Small intestine (tissue), 7 donors: ENCODE measurements at regions not wholly inside any gene's neighbourhood (a gene's known extent, or its start where the extent isn't known, plus 50 kb on each side); places are given as distances from the start of the nearest gene placed in this dataset.
"Not testable (repeated sequence)": the region's sequence is repeated elsewhere in the genome, so short reads cannot be mapped to it uniquely, and the experiment has no call there.

Experiments
- DNase-seq, 2 donors: peaks; one replicate each; pipeline versions ENCODE4 v3.0.0 to v3.0.0-alpha.2; 2013
- FAIRE-seq: peaks from 2 replicates; lab custom pipeline; 2012; peaks lifted over from hg19 to GRCh38; lab: Jason Lieb, UNC
- H3K27ac ChIP-seq, 3 donors: one replicate each; pipeline ENCODE4 v1.5.1; 2013; ENCODE audit warnings: low read length in 2 of 3, mild to moderate bottlenecking in 2 of 3, control low read depth in 1 of 3, inconsistent platforms in 1 of 3, low read depth in 1 of 3, moderate library complexity in 1 of 3
- H3K27me3 ChIP-seq, 3 donors: one replicate each; pipeline ENCODE4 v1.6.1; 2013; ENCODE audit warnings: low read length in 3 of 3, inconsistent platforms in 1 of 3; ENCODE audit not compliant: control insufficient read depth in 3 of 3, insufficient read depth in 3 of 3
- H3K36me3 ChIP-seq, 3 donors: one replicate each; pipeline ENCODE4 v1.6.1; 2013; ENCODE audit warnings: low read length in 3 of 3, inconsistent platforms in 1 of 3, low read depth in 1 of 3, mild to moderate bottlenecking in 1 of 3, moderate library complexity in 1 of 3; ENCODE audit not compliant: control insufficient read depth in 3 of 3, insufficient read depth in 2 of 3
- H3K4me1 ChIP-seq, 3 donors: one replicate each; pipeline ENCODE4 v1.6.1; 2013; ENCODE audit warnings: low read length in 2 of 3, inconsistent platforms in 1 of 3, low read depth in 1 of 3, mild to moderate bottlenecking in 1 of 3, moderate library complexity in 1 of 3; ENCODE audit not compliant: control insufficient read depth in 3 of 3, insufficient read depth in 2 of 3
- H3K4me3 ChIP-seq, 3 donors: one replicate each; pipeline ENCODE4 v1.5.1; 2013; ENCODE audit warnings: low read length in 3 of 3, control low read depth in 1 of 3, inconsistent platforms in 1 of 3, low read depth in 1 of 3, mild to moderate bottlenecking in 1 of 3, moderate library complexity in 1 of 3
- H3K9me3 ChIP-seq, 2 donors: one replicate each; pipeline ENCODE4 v1.6.1; 2013; ENCODE audit warnings: low read depth in 1 of 2, low read length in 1 of 2; ENCODE audit not compliant: control insufficient read depth in 2 of 2, insufficient read depth in 1 of 2
- WGBS, 3 donors: extraction: QIAGEN DNeasy Blood & Tissue Kit; methylation state at CpG; one replicate each; pipeline ENCODE4 v1.1.7; 2013; 5-methylcytosine and 5-hydroxymethylcytosine counted together
- donor health status: healthy with polysubstance abuse.
- donor health status: control.
- donor health status: control.
- donor health status: Bipolar disorder and iron deficiency.
- donor health status: healthy.

DNA sequence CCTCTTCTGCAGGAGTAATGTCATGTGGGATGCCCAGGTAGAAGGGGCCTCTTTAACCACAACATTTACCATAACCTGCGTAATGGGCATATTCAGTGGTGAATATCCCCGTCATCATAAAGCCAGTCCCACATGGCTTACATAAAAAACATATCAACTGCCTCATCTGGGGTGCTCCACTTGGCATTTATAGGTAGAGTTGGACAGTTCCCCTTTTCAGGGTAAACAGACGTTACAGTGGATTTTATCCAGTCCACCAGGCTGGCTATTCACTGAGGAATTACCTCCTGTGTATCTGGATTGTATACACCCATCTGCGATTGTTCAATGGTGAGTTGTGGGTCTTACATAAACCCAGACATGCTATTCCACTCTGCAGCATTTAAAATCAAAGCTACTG is 70.7 kb upstream of the ANKRD17 start:
- no peaks in the 10 kb centered on the region for H3K27me3 ChIP-seq
- no peak for FAIRE-seq
- H3K4me1 ChIP-seq, result no peaks in the 10 kb centered on the region
- DNase-seq, result no peak
- H3K27ac ChIP-seq, result no peak overlapping the region
- H3K9me3 ChIP-seq, result peaks cover 0 to 7% of the 10 kb centered on the region in 2 donors
- H3K4me3 ChIP-seq, result no peak overlapping the region
- 80 to 87% (median 85%) methylated on average over 4 of the region's 4 CpGs for WGBS, 3 donors
- H3K36me3 ChIP-seq, result no peaks in the 10 kb centered on the region

DNA sequence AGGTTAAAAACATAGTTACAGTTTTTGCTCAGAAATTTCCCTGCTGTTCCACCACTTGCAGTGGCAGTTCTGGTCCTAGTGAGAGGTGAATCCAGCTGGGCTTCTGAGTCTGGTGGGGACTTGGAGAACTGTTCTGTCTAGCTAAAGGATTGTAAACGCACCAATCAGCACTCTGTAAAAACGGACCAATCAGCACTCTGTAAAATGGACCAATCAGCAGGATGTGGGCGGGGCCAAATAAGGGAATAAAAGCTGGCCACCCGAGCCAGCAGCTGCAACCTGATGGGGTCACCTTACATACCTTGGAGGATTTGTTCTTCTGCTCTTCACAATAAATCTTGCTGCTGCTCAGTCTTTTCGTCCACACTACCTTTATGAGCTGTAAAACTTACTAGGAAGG is 67.2 kb upstream of the ANKRD17 start:
- not testable (repeated sequence) for DNase-seq, FAIRE-seq, H3K4me1 ChIP-seq, H3K36me3 ChIP-seq, H3K4me3 ChIP-seq, H3K27ac ChIP-seq, H3K27me3 ChIP-seq
- peaks cover 0 to 10% of the 10 kb centered on the region in 2 donors for H3K9me3 ChIP-seq
- WGBS, 3 donors, result 75 to 85% (median 82%) methylated on average over 5 of the region's 5 CpGs

DNA sequence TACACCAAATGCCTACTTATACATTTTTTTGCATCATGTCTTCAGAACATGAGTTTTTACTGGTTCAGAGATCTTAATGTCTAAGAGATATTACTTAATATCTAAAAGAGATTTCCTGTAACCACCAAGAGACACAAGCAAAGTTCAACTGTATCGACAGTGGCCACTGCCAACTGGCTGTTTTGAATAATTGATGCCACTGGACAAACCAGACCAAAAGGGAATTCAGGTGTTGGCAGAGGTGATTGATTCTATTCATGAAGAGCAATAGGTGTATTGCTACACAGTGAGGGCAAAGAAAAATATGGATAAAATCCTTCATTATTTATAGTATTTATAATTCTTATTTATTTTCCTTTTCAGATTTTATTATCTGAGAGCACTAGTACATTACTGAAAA is 58.5 kb upstream of the ANKRD17 start:
- no peak overlapping the region for H3K4me3 ChIP-seq
- no peaks in the 10 kb centered on the region for H3K4me1 ChIP-seq
- no peak for FAIRE-seq
- H3K36me3 ChIP-seq, result no peaks in the 10 kb centered on the region
- DNase-seq, result no peak
- no peak overlapping the region for H3K27ac ChIP-seq
- peaks cover 0 to 12% of the 10 kb centered on the region in 2 donors for H3K9me3 ChIP-seq
- no peaks in the 10 kb centered on the region for H3K27me3 ChIP-seq
- 88 to 91% (median 90%) methylated on average over 1 of the region's 1 CpG for WGBS, 3 donors

DNA sequence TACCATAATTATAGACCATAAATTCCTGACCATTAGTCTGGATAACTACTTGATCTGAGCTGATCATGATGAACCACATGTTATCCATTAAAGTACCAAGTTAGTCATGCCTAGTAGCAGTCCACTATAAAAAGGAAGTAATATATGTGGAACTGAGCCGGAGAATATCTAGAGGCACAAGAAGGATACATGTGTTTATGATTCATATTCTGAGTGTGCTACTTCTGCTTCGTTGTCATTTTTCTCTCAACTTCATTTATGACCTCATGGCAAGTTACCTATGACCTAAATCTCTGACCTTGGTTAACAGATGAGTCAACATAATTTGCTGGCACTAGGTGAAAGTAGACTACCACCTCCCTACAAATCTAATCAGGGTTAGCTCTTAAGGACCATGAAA is 56.5 kb upstream of the ANKRD17 start:
- H3K4me1 ChIP-seq, result no peaks in the 10 kb centered on the region
- H3K36me3 ChIP-seq, result no peaks in the 10 kb centered on the region
- FAIRE-seq (no peak), DNase-seq (peak; percentile 25 to 69)
- no peak overlapping the region for H3K4me3 ChIP-seq
- 25 to 60% (median 34%) methylated on average over 2 of the region's 2 CpGs for WGBS, 3 donors
- peaks cover 0 to 9% of the 10 kb centered on the region in 2 donors for H3K9me3 ChIP-seq
- H3K27ac ChIP-seq, result no peak overlapping the region
- H3K27me3 ChIP-seq, result no peaks in the 10 kb centered on the region

DNA sequence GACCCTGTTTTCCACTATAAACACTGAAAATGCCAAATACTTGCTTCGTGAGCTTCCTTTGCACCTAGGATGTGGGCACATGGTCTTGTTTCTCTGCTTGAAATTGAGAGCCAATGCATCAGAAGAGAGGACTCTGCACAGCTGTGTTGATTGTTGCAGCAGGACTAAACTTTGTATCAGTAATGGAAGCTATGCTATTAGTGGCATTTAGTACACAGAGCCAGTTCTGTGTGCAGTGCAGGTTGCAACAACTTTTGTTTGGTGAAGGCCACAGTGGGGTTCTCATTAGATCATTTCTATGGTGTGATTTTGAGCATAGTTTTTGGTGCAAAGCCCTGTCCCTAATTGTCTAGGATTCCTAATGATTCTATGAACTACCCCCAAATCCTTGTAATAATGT is 54.4 kb upstream of the ANKRD17 start:
- no peak overlapping the region for H3K27ac ChIP-seq
- no peak for FAIRE-seq
- H3K36me3 ChIP-seq, result no peaks in the 10 kb centered on the region
- no peak overlapping the region for H3K4me3 ChIP-seq
- H3K9me3 ChIP-seq, result peaks cover 0 to 4% of the 10 kb centered on the region in 2 donors
- 72 to 95% (median 80%) methylated on average over 1 of the region's 1 CpG for WGBS, 3 donors
- H3K4me1 ChIP-seq, result no peaks in the 10 kb centered on the region
- DNase-seq, result no peak
- no peaks in the 10 kb centered on the region for H3K27me3 ChIP-seq

DNA sequence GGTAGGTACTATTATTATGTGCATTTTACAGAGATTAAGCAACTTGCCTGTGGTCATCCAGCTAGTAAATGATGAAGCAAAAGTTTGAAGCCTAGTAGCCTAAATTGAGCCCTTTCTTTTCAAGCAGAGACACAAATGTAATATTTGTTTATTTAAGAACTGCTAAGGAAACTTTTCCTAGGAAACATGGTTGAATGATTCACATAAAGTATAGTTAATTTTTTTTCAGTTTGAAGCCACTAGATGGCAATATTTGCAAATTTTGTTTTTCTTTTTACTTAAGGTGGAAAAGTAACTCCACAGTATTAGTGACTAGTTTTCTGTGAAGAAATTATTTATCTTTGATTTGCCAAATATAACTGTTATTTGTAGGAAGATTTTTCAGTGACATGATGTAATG is 52.8 kb upstream of the ANKRD17 start:
- H3K4me3 ChIP-seq, result no peak overlapping the region
- H3K27ac ChIP-seq, result no peak overlapping the region
- DNase-seq (peak; percentile 27 to 37), FAIRE-seq (peak; percentile 93)
- H3K27me3 ChIP-seq, result no peaks in the 10 kb centered on the region
- H3K36me3 ChIP-seq, result no peaks in the 10 kb centered on the region
- H3K9me3 ChIP-seq, result peaks cover 0 to 4% of the 10 kb centered on the region in 2 donors
- no peaks in the 10 kb centered on the region for H3K4me1 ChIP-seq

DNA sequence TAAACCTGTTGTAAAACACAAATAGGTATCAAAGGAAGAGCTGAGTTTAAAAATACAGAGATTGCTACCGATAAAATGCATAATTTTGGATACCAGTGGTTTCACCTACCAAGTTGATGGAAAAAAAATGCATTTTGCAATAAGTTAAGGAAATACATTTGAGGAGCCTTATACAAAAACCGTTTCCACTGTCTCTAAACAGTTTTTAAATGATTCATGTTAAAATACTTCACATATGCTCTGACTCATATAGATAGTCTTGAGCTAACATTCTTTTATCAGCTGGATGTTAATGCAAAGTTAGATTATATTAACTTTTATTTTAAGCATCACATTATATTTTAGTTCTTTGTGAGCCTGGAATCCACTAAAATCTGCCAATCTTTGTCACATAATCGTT is 50.6 kb upstream of the ANKRD17 start:
- Histone ChIP-seq H3K4me1 (no peaks in the 10 kb centered on the region), H3K4me3 (no peak overlapping the region), H3K27ac (no peak overlapping the region), H3K9me3 (peaks cover 0 to 4% of the 10 kb centered on the region in 2 donors), H3K36me3 (no peaks in the 10 kb centered on the region), H3K27me3 (no peaks in the 10 kb centered on the region)
- FAIRE-seq (no peak), DNase-seq (no peak)
- 68 to 71% (median 68%) methylated on average over 3 of the region's 3 CpGs for whole genome bisulfite sequencing, 3 donors
